HG02970 (cell line): ENCODE measurements at regions not wholly inside any gene's neighbourhood (a gene's known extent, or its start where the extent isn't known, plus 50 kb on each side); places are given as distances from the start of the nearest gene placed in this dataset.

ENCODE experiments used
- ATAC-seq: cut with Tn5 transposase; IDR thresholded peaks from one replicate; pipeline ENCODE4 v1.9.1; 2021; ENCODE audit warnings: mild to moderate bottlenecking, moderate library complexity, moderate number of reproducible peaks; ENCODE audit not compliant: unreplicated experiment, low FRiP score

- no peak for ATAC-seq
Observed at GRCh38 chr22:47386812-47387510, 624.5 kb downstream of the TBC1D22A start.

- no peak for ATAC-seq
Observed at GRCh38 chr22:47384977-47385376, 622.5 kb downstream of the TBC1D22A start.

- ATAC-seq: no peak
Observed at GRCh38 chr22:47382164-47382890, 619.9 kb downstream of the TBC1D22A start.

GRCh38 chr22:47381240-47381639 lies 618.8 kb downstream of the TBC1D22A start:
- no peak for ATAC-seq

- no peak for ATAC-seq
Observed at GRCh38 chr22:47380692-47381091, 618.2 kb downstream of the TBC1D22A start.

- ATAC-seq: no peak
Observed at GRCh38 chr22:47379037-47379436, 616.6 kb downstream of the TBC1D22A start.

GRCh38 chr22:47377926-47378560 lies 615.6 kb downstream of the TBC1D22A start:
- no peak for ATAC-seq

- ATAC-seq: no peak
Observed at GRCh38 chr22:47376901-47377505, 614.6 kb downstream of the TBC1D22A start.

- no peak for ATAC-seq
Observed at GRCh38 chr22:47376322-47376700, 613.9 kb downstream of the TBC1D22A start.

GRCh38 chr22:47375621-47376321 lies 613.3 kb downstream of the TBC1D22A start:
- ATAC-seq: no peak

- no peak for ATAC-seq
Observed at GRCh38 chr22:47374901-47375575, 612.6 kb downstream of the TBC1D22A start.

GRCh38 chr22:47374273-47374771 lies 611.9 kb downstream of the TBC1D22A start:
- no peak for ATAC-seq

- ATAC-seq: no peak
Observed at GRCh38 chr22:47373648-47374272, 611.3 kb downstream of the TBC1D22A start.

GRCh38 chr22:47372596-47373385 lies 610.3 kb downstream of the TBC1D22A start:
- ATAC-seq: no peak

GRCh38 chr22:47372111-47372581 lies 609.7 kb downstream of the TBC1D22A start:
- no peak for ATAC-seq

- ATAC-seq: no peak
Observed at GRCh38 chr22:47371263-47372090, 609.0 kb downstream of the TBC1D22A start.

- ATAC-seq: no peak
Observed at GRCh38 chr22:47370448-47371262, 608.2 kb downstream of the TBC1D22A start.
